Caki2 (cell line): ENCODE measurements at regions not wholly inside any gene's neighbourhood (a gene's known extent, or its start where the extent isn't known, plus 50 kb on each side); places are given as distances from the start of the nearest gene placed in this dataset.

Experiments used
- DNase-seq: peaks from one replicate; pipeline ENCODE4 v3.0.0-alpha.2; 2015; ENCODE audit warnings: low read depth
- in situ Hi-C: cut with HindIII; loops from 2 replicates; pipeline ENCODE4 v1.10.0; 2016; ENCODE audit warnings: low sequenced_read_pairs, low pct_unique_long_range_greater_than_20kb, mixed read lengths

GRCh38 chr21:43351501-43352153 is 75.3 kb downstream of the SIK1 start:
- DNase-seq, result no peak
- in situ Hi-C loops, result no loop called here

GRCh38 chr21:43349644-43350043 is 77.3 kb downstream of the SIK1 start:
- DNase-seq, result no peak
- in situ Hi-C loops, result no loop called here

- DNase-seq, result no peak
- in situ Hi-C loops, result no loop called here
Measured at GRCh38 chr21:43348801-43349261, 78.1 kb downstream of the SIK1 start.

- in situ Hi-C loops, result no loop called here
- no peak for DNase-seq
Measured at GRCh38 chr21:43348170-43348766, 78.7 kb downstream of the SIK1 start.

- in situ Hi-C loops, result no loop called here
- DNase-seq, result no peak
Measured at GRCh38 chr21:43347461-43348169, 79.3 kb downstream of the SIK1 start.

- no peak for DNase-seq
- in situ Hi-C loops, result no loop called here
Measured at GRCh38 chr21:43346551-43346950, 80.4 kb downstream of the SIK1 start.

GRCh38 chr21:43345746-43346409 is 81.1 kb downstream of the SIK1 start:
- DNase-seq, result peak; percentile 49
- in situ Hi-C loops, result no loop called here

GRCh38 chr21:43345046-43345745 is 81.7 kb downstream of the SIK1 start:
- in situ Hi-C loops, result no loop called here
- DNase-seq, result no peak

- DNase-seq, result no peak
- in situ Hi-C loops, result no loop called here
Measured at GRCh38 chr21:43343992-43344886, 82.7 kb downstream of the SIK1 start.

- in situ Hi-C loops, result no loop called here
- peak; percentile 91 for DNase-seq
Measured at GRCh38 chr21:43343095-43343991, 83.6 kb downstream of the SIK1 start.

GRCh38 chr21:43342301-43342881 is 84.5 kb downstream of the SIK1 start:
- DNase-seq, result no peak
- in situ Hi-C loops, result no loop called here

GRCh38 chr21:43341378-43342161 is 85.4 kb downstream of the SIK1 start:
- in situ Hi-C loops, result no loop called here

GRCh38 chr21:43340491-43341377 is 86.2 kb downstream of the SIK1 start:
- in situ Hi-C loops, result no loop called here
- peak; percentile 71 for DNase-seq

More at GRCh38 chr21:43341378-43342161, 85.4 kb downstream of the SIK1 start:
- peak; percentile 27 for DNase-seq

GRCh38 chr21:43339668-43340067 is 87.3 kb downstream of the SIK1 start:
- in situ Hi-C loops, result no loop called here
- DNase-seq, result no peak

GRCh38 chr21:43338951-43339350 is 88.0 kb downstream of the SIK1 start:
- in situ Hi-C loops, result no loop called here
- DNase-seq, result no peak
